Loucy (cell line): ENCODE measurements at regions not wholly inside any gene's neighbourhood (a gene's known extent, or its start where the extent isn't known, plus 50 kb on each side); places are given as distances from the start of the nearest gene placed in this dataset.

ENCODE experiments used
- CTCF ChIP-seq: fragments of 200-600 bp; sonication (generic); conservative IDR thresholded peaks from 2 replicates; pipeline ENCODE4 v1.5.1; 2014; ENCODE audit warnings: mild to moderate bottlenecking, antibody characterized with exemption, low read length
- EZH2phosphoT487 ChIP-seq: fragments of 200-600 bp; IDR thresholded peaks from 2 replicates; pipeline ENCODE4 v1.6.1; 2018; ENCODE audit warnings: antibody characterized with exemption, mild to moderate bottlenecking, moderate library complexity, borderline replicate concordance

- TF ChIP-seq CTCF (no peak), EZH2phosphoT487 (no peak)
Observed at GRCh38 chr10:124329941-124330340, 88.8 kb downstream of the OAT start.
